ENCODE measurements at regions not wholly inside any gene's neighbourhood (a gene's known extent, or its start where the extent isn't known, plus 50 kb on each side); places are given as distances from the start of the nearest gene placed in this dataset.

DNA sequence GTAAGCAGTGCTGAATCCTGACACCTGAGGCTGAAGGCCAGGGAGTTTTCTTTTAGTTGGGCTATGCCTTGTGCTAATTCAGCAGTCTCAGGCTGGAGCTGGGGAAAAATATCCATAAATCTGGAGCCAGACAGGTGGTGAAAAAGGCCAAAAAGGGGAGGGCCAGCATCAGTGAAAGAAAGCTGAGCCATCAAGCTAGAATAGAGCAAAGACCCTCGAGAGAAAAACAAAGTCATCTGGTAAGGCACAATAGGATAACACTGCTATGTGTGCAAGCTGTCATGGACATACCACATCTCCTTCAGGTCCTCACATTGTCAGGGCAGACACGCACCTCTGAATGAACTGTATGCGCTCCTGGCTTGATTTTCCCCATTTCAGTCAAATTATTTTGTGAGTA lies 687.9 kb downstream of the SQOR start:
- TF ChIP-seq, protein P1, sequence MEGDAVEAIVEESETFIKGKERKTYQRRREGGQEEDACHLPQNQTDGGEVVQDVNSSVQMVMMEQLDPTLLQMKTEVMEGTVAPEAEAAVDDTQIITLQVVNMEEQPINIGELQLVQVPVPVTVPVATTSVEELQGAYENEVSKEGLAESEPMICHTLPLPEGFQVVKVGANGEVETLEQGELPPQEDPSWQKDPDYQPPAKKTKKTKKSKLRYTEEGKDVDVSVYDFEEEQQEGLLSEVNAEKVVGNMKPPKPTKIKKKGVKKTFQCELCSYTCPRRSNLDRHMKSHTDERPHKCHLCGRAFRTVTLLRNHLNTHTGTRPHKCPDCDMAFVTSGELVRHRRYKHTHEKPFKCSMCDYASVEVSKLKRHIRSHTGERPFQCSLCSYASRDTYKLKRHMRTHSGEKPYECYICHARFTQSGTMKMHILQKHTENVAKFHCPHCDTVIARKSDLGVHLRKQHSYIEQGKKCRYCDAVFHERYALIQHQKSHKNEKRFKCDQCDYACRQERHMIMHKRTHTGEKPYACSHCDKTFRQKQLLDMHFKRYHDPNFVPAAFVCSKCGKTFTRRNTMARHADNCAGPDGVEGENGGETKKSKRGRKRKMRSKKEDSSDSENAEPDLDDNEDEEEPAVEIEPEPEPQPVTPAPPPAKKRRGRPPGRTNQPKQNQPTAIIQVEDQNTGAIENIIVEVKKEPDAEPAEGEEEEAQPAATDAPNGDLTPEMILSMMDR (IDR thresholded peaks at IDR 0.05), result no peak
- TF ChIP-seq ZFX (IDR thresholded peaks at IDR 0.05; ENCODE audit: borderline replicate concordance), result no peak
